GM12892 (cell line): ENCODE measurements at regions not wholly inside any gene's neighbourhood (a gene's known extent, or its start where the extent isn't known, plus 50 kb on each side); places are given as distances from the start of the nearest gene placed in this dataset.

Experiments used
- POLR2A ChIP-seq: IDR thresholded peaks from 2 replicates; pipeline ENCODE4 v1.6.1; 2011; ENCODE audit warnings: low read depth, low read length, control low read depth
- POLR2AphosphoS5 ChIP-seq: IDR thresholded peaks from 2 replicates; pipeline ENCODE4 v1.6.1; 2011; ENCODE audit warnings: low read depth, low read length, control low read depth
- TAF1 ChIP-seq: IDR thresholded peaks from 2 replicates; pipeline ENCODE4 v1.6.1; 2011; ENCODE audit warnings: low read depth, mild to moderate bottlenecking, control low read depth, low read length, borderline replicate concordance

DNA sequence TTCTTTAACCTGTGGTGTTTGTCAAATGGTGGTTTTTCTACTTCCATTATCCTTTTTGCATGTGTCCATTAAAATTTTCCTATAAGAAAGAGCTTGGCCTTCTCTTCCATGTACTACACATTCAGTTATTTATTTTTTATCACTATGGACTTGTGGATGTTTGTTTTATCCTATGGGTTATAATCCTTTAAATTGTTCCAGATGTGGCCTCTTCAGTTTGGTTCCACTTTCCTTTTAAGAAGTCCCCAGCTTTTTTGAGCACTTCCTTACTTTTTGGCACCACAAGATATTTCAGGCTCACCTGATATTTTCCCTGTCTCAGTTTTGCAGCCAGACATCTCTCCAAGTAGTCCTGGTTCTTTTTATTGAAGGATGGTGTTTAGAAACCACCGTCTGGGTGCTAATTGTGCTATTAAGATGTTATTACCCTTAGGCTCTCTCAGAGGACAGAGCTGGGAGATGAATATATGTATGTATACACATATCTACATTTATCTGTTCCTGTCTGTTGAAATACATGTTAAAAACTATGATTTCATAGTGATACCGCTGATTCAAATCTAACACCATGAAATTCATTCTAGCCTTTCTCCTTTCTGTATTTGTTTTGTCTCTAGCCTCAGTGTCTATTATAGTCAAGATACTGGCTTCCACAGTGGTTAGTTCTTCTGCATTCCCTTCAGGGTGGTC lies 408.5 kb upstream of the RGS6 start:
- no peak for TF ChIP-seq POLR2A
- TF ChIP-seq POLR2AphosphoS5: no peak
- TF ChIP-seq TAF1: no peak
